GM23338 (cell line): ENCODE measurements at regions not wholly inside any gene's neighbourhood (a gene's known extent, or its start where the extent isn't known, plus 50 kb on each side); places are given as distances from the start of the nearest gene placed in this dataset.

Source experiments
- CREB1 ChIP-seq: fragments of 250-450 bp; sonication (Bioruptor Pico); IDR thresholded peaks from 2 replicates; pipeline ENCODE4 v1.5.0; 2020; ENCODE audit warnings: low read depth, mild to moderate bottlenecking, moderate library complexity
- EZH2 ChIP-seq: fragments of 200-600 bp; sonication (generic); IDR thresholded peaks from one replicate; pipeline ENCODE4 v1.8.0; 2017; ENCODE audit warnings: antibody characterized with exemption, mild to moderate bottlenecking, low read depth; ENCODE audit not compliant: unreplicated experiment
- EZH2phosphoT487 ChIP-seq: fragments of 200-600 bp; sonication (generic); IDR thresholded peaks from one replicate; pipeline ENCODE4 v1.8.1; 2018; ENCODE audit warnings: antibody characterized with exemption; ENCODE audit not compliant: unreplicated experiment
- TF ChIP-seq, protein P1 (sequence below), 2 experiments: fragments of 200-600 bp in 1 of 2; sonication (generic) in 1 of 2; conservative IDR thresholded peaks; 2 replicates each; pipeline versions ENCODE4 v1.5.1 to v1.6.1; 2016 to 2017; ENCODE audit warnings: antibody characterized with exemption in 2 of 2, low read depth in 2 of 2, mild to moderate bottlenecking in 2 of 2, moderate library complexity in 1 of 2

DNA sequence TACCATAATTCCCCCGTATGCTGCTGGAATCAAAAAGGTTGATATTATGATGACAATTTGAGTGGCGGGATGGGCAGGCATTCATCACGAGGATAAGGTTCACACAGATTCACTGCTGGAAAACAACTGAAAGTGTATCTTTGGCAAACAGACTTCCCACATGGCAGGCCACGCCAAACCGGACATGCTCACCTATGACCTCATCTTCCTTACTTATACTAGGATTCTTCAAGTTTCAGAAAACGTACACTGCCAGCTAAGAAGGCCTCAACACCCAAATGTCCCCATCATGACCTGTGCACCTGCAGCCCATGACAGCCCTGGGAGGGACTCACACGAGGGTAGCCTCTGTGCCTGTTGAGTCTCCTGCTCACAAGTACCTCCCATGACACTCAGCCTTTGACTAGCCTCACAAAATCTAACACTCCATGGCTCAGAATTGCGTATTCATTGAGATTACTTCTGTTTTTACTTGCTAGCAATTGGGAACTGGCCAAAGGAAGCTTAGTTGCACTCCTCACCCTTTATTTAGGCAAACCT, 259.0 kb upstream of the GHITM start:
- TF ChIP-seq EZH2phosphoT487: no peak
- TF ChIP-seq EZH2: no peak
- TF ChIP-seq, protein P1, sequence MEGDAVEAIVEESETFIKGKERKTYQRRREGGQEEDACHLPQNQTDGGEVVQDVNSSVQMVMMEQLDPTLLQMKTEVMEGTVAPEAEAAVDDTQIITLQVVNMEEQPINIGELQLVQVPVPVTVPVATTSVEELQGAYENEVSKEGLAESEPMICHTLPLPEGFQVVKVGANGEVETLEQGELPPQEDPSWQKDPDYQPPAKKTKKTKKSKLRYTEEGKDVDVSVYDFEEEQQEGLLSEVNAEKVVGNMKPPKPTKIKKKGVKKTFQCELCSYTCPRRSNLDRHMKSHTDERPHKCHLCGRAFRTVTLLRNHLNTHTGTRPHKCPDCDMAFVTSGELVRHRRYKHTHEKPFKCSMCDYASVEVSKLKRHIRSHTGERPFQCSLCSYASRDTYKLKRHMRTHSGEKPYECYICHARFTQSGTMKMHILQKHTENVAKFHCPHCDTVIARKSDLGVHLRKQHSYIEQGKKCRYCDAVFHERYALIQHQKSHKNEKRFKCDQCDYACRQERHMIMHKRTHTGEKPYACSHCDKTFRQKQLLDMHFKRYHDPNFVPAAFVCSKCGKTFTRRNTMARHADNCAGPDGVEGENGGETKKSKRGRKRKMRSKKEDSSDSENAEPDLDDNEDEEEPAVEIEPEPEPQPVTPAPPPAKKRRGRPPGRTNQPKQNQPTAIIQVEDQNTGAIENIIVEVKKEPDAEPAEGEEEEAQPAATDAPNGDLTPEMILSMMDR (conservative IDR thresholded peaks at IDR 0.05; ENCODE audit: low read depth in 2 of 2): no peak
- TF ChIP-seq CREB1 (CRISPR knock-in tag): no peak
